NCI-H2196 (cell line): ENCODE measurements at regions not wholly inside any gene's neighbourhood (a gene's known extent, or its start where the extent isn't known, plus 50 kb on each side); places are given as distances from the start of the nearest gene placed in this dataset.

Experiments
- DNase-seq: peaks from one replicate; lab custom pipeline; 2025; ENCODE audit not compliant: unreplicated experiment; lab: John Stamatoyannopoulos, UW

DNA sequence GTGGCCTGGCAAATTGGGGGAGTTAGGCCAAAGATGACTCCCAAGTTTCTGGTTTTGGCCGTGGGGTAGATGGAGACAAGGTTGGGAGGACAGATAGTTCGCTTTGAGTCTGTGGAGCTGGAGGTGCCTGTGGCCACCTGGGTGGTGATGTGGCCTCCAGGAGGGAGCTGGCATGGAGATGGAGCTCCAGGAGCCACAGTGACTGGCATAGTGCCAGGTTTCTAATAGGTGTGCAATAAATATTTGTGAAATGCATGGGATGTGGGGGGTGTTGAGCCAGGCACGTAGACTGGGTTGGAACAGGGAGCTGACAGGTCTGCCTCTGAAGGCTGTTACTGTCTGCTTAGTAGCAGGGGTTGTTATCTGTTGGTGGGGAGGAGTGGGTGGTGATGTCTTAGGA, 102.7 kb downstream of the PAX1 start:
- DNase-seq, result no peak

DNA sequence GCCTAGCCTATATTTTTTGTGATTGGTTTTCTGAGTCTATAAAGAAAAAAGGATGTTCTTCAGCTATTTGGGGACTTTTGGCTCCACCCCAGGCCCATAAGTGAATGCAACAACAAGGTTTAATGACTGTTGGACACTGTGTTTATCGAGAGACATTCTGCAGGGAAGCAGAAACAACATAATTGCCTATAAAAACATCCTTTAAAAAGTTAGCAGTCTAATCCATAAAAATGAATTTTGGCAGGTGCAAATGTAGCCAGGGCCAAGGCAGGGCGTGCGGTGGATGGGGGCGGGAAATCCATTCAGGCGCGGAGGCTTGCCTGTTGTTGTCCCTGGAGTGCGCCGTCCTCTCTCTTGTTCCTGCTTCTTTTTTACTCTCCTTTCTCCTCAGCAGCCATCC, 99.3 kb downstream of the PAX1 start:
- DNase-seq, result no peak

- no peak for DNase-seq
These were observed 95.7 kb downstream of the PAX1 start for GRCh38 chr20:21801193-21801592.

DNA sequence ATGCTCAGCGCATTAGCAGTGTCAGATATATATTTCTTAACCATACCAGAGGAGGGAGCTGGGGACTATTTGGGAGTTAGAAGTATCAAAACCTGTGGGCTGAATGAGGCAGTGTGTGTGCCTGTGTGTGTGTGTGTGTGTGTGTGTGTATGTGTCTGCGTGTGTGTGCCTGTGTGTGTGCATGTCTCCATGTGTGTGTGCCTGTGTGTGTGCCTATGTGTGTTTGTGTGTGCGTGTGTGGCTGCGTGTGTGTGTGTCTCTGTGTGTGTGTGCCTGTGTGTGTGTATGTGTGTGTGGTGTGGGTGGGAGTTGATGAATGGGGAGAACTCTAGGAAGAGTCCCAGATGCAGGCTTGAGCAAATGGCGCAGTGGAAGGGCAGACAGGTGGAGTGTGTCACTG, 92.9 kb downstream of the PAX1 start:
- no peak for DNase-seq

GRCh38 chr20:21796059-21796458, 90.6 kb downstream of the PAX1 start:
- no peak for DNase-seq

DNA sequence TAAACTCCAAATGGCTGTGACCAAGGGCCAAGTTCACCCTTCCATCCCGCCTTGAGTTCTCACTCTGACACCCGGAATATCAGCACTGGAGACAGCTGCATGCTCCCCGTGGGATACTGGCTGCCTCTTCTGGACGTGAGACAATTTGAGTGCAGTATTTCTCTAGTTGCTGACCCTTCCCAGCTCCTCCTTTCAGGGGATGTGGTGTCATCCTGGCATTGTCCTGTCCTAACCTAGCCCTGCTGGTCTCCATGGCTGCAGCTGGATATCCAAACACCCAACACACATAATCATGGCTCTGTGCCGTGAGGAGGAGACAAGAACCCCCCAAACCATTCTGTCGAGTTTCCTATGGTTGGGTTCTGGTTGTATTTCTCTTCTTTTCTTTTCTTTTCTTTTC, 82.6 kb downstream of the PAX1 start:
- DNase-seq, result no peak

DNA sequence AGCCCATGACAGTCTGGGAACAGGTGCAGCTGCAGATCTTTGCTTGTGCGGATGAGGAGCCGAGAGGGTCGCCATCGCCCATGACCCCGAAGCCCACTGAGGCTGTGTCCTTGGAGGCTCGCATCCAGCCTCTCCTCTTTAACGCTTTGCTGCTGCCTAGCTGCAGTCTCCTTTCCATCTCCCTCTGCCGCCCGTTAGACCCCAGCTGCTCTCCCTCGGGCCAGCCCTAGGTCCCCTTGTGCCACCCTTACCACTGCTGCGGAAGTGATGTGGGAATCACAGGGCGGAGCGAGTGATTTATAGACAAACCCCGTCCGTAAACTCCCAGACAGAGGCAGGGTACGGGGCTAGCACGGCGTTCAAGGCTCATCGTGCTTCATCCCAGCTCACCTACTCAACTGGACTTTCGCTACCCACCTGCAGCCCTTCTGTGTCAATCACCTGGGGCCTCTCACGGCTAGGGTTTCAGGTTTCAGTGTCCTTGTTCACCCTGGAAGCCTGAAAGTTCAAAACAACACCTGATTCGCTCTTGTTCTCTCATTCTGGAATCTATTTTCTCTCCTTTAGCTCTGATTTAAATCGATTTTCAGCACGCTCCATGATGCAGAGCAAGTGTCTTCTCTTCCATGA, 76.1 kb downstream of the PAX1 start:
- no peak for DNase-seq

DNA sequence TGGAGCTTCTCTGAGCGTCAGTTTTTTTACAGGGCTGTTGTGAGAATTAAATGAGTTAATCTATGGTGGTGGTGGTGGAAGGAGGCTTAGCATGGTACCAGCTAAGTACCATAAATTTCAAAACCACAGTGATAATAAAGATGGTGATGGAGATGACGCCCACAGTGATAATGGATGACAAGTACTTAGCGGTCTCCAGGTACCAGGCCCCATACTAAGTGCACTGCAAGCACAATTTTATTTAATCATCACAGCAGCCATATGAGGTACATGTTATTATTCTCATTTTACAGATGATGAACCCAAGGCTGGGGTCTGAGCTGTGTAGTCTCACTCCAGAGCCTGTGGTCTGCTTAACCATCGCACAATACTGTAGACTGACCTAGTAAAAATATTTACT, 75.1 kb downstream of the PAX1 start:
- no peak for DNase-seq
